ENCODE measurements at regions not wholly inside any gene's neighbourhood (a gene's known extent, or its start where the extent isn't known, plus 50 kb on each side); places are given as distances from the start of the nearest gene placed in this dataset.
"Not testable (repeated sequence)": the region's sequence is repeated elsewhere in the genome, so short reads cannot be mapped to it uniquely, and the experiment has no call there.

- no peak for DNase-seq
These were observed 1322.0 kb downstream of the ARAP2 start for GRCh38 chr4:34922325-34922724.

- no peak for DNase-seq
These were observed 1311.7 kb downstream of the ARAP2 start for GRCh38 chr4:34932591-34932990.

- DNase-seq, result no peak
These were observed 1308.6 kb downstream of the ARAP2 start for GRCh38 chr4:34935739-34936138.

- DNase-seq, result no peak
These were observed 1305.2 kb downstream of the ARAP2 start for GRCh38 chr4:34939073-34939472.

- no peak for DNase-seq
These were observed 1300.5 kb downstream of the ARAP2 start for GRCh38 chr4:34943741-34944386.

- no peak for DNase-seq
These were observed 1293.4 kb downstream of the ARAP2 start for GRCh38 chr4:34950926-34951325.

- DNase-seq, result no peak
These were observed 1291.0 kb downstream of the ARAP2 start for GRCh38 chr4:34953145-34953799.

GRCh38 chr4:34964613-34965012 lies 1279.7 kb downstream of the ARAP2 start:
- no peak for DNase-seq

- DNase-seq, result no peak
These were observed 1272.1 kb downstream of the ARAP2 start for GRCh38 chr4:34972189-34972588.

- no peak for DNase-seq
These were observed 1270.5 kb downstream of the ARAP2 start for GRCh38 chr4:34973650-34974312.

- DNase-seq, result no peak
These were observed 1270.0 kb downstream of the ARAP2 start for GRCh38 chr4:34974313-34974680.

GRCh38 chr4:35021222-35021621 lies 1223.1 kb downstream of the ARAP2 start:
- not testable (repeated sequence) for DNase-seq

- no peak for DNase-seq
These were observed 1219.0 kb downstream of the ARAP2 start for GRCh38 chr4:35025152-35025834.

- DNase-seq, result no peak
These were observed 1206.1 kb downstream of the ARAP2 start for GRCh38 chr4:35038079-35038805.

- no peak for DNase-seq
These were observed 1205.5 kb downstream of the ARAP2 start for GRCh38 chr4:35038845-35039244.

- no peak for DNase-seq
These were observed 1191.8 kb downstream of the ARAP2 start for GRCh38 chr4:35052546-35052945.

- no peak for DNase-seq
These were observed 1181.2 kb downstream of the ARAP2 start for GRCh38 chr4:35063031-35063570.

- DNase-seq, result no peak
These were observed 1177.9 kb downstream of the ARAP2 start for GRCh38 chr4:35066406-35066805.

GRCh38 chr4:35080799-35081198 lies 1163.5 kb downstream of the ARAP2 start:
- no peak for DNase-seq

- peak; percentile 12 for DNase-seq
These were observed 1157.1 kb downstream of the ARAP2 start for GRCh38 chr4:35087218-35087617.

GRCh38 chr4:35100932-35101331 lies 1143.4 kb downstream of the ARAP2 start:
- no peak for DNase-seq

- DNase-seq, result no peak
These were observed 1142.2 kb downstream of the ARAP2 start for GRCh38 chr4:35102066-35102465.

- DNase-seq, result peak; percentile 45
These were observed 1138.8 kb downstream of the ARAP2 start for GRCh38 chr4:35105486-35105885.
